Fibroblast of the conjunctiva (primary cell): ENCODE measurements at regions not wholly inside any gene's neighbourhood (a gene's known extent, or its start where the extent isn't known, plus 50 kb on each side); places are given as distances from the start of the nearest gene placed in this dataset.
A peak's percentile ranks its signal among the peaks of the same experiment; 100 is the strongest.

Experiments used
- DNase-seq: peaks from one replicate; pipeline ENCODE4 v3.0.0-alpha.2; 2010; ENCODE audit warnings: low read depth

DNA sequence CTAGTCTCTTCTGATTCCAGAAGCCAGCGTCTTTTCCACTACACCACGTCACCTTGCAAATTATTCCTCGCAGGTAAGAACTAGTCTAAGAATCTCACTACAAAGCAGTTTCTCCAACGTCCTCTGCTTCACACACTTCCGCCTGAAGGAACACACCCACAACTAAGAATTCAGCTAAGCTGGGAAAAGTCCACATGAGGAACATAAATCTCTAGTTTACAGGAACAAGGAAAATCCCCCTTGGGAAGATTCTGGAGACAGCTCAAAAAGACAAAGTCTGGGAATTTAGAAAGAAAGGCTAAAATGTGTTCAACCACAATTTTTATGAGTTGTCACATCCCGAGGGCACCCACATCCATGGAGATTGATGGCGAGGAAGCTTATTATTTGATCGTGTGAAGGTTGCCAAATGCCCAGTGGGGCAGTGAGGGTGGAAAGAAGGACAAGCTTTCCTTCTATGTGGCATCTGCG, 780.2 kb upstream of the TBX3 start:
- no peak for DNase-seq

GRCh38 chr12:115461401-115461800, 777.4 kb upstream of the TBX3 start:
- no peak for DNase-seq

DNA sequence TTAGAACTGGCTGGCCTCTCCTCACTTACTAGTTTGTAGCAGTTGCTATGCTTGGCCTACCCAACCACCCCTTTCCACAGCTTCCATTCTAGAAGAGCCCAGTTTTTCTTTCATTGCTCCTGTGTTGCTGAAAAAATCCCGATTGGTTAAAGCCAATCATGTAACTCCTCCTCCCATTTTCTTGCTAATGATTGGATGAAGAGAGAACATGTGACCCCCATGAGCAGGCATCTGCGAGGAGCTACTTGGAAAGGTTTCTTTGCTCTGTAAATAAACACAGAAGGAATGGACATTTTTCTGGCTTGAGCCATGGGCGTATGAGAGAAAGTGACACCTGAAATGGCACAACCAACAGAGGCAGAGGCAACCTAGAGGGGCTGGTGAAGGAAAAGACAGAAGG, 773.8 kb upstream of the TBX3 start:
- DNase-seq, result no peak

GRCh38 chr12:115456946-115457689, 773.1 kb upstream of the TBX3 start:
- no peak for DNase-seq

GRCh38 chr12:115455268-115455681, 771.3 kb upstream of the TBX3 start:
- DNase-seq, result no peak

DNA sequence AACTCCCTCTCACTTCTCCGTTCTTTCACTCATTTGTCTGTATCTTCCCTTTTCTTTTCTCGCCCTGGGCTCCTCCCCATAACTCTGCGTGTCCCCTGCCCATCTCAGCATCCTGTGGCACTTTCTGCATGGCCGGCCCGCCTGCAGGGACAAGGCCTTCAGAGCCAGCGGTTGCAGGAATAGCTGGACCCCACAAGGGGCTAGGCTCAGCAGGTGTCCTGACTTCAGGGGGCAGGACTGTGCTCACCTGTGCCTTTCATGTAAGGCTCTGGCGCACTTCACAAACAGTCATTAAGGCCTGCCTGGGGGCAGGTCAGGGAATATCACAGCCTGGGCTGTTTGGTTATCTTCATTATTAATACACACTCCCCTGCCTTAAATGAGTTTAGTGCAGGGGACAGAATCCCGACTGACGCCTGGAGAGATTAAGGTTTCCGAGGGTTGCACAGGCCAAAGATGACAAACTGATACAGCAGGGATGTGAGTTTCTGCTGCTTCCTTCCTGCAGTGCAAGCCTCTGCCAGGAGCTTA, 768.8 kb upstream of the TBX3 start:
- DNase-seq, result no peak

GRCh38 chr12:115451780-115452736, 768.1 kb upstream of the TBX3 start:
- no peak for DNase-seq

DNA sequence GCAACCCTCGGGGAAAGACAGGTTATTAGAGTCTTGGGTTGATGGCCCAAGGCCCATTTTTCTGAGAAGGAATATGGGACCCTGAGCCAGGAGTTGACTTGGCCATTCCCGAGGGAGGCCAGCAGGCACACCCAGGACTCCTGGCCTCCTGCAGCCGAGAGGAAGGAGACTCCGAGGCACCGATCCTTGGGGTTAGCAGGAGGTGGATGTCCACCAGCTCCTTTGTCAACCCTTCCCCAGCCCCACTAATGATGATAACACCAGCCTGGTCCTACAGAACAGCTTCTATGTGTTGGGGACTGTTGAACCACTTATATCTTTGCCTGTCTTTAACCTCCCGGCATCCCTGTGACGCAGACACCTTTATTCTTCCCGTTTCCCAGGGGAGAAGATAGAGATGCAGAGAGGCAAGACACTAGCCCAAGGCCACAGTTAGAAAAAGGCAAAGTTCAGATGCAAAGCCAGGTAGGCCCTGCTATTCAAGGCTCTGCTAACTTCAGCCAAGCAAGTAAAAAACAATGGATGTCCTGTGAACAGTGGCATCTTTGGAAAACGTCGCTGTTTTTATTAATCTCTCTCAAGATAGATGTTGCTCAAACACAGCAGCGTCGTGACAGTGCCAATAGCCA, 767.3 kb upstream of the TBX3 start:
- DNase-seq, result no peak

DNA sequence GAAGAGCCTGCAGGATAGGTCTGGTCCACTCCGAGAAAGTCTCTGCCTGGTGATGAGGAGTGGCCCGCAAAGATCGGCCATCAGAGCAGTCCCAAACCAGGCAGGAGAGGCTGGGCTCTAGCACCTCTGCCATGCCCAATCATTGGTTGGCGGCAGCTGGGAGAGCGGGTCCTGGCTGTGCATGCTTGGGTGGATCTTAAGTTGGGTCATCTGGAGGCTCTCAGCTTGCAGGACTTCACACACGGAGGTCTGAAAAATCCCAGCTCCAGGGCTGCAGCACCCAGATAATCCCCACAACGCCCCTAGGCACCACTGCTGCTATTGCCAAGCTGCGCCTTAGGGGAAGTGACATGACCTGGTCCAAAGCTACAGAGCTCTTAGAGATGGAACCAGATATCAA, 766.7 kb upstream of the TBX3 start:
- no peak for DNase-seq

DNA sequence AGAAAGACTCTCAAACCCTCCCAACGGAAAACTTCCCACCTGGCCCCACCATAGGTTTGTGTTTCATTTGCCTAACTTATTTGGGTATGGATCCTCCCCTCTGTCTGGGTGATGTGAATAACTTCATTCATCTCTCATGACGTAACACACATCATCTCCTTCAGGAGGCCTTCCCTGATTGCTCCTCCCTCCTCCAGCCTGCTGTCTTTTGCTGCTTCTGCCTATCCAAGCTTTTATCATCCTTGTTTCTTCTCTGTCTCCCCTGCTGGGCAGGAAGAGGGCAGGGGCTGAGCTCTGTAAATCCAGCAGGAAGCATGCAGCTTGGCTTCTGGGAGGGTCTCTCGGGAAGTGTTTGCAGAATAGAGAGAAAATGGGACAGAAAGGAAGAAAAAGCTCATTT, 766.0 kb upstream of the TBX3 start:
- no peak for DNase-seq

DNA sequence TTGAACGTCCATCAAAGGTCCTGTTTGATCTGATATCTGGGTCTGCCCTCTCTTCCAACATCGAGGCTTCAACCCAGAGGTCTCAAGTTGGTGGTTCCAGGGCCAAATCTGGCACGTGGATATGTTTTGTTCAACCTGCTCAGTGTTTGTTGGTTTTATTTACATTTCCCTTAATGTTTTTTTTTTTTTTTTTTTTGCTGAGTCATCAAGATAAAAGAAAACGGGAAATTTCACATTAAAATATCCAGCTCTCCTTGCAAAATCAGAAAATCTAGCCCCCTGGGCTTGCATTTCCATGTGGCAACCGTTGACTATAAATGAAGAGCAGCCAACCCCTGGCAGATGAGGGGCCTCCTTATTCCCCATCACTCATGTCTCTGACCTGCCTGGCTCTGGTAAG, 765.6 kb upstream of the TBX3 start:
- DNase-seq, result no peak

GRCh38 chr12:115444346-115444745, 760.4 kb upstream of the TBX3 start:
- no peak for DNase-seq

DNA sequence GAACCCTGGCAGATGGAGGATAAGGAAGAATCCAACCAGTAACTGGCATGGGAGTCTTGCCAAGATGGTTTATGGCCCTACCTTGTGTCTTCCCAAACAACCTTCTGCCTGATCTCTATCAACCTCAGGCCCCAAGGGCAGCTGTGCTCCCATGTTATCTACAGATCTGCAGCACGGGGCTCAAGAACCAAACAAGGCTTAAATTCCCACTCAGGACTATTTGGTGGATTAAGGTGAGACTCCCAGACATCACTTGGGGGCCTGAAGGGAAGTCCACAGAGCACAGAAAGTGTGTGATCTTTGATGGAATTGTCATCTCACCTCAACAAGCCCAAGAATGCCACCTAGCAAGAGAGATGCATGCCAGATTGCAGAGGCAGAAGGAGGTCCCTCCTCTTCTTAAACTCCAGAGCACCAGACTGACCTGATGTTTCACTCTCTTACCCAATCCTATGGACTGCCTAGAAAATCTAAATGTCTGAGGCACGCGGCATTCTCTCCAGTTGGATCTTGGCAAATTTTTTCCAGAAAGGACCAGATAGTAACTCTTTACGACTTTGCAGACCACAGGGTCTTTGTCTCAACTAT, 759.5 kb upstream of the TBX3 start:
- no peak for DNase-seq

- peak; percentile 26 for DNase-seq
Measured at GRCh38 chr12:115440438-115440837, 756.5 kb upstream of the TBX3 start.

DNA sequence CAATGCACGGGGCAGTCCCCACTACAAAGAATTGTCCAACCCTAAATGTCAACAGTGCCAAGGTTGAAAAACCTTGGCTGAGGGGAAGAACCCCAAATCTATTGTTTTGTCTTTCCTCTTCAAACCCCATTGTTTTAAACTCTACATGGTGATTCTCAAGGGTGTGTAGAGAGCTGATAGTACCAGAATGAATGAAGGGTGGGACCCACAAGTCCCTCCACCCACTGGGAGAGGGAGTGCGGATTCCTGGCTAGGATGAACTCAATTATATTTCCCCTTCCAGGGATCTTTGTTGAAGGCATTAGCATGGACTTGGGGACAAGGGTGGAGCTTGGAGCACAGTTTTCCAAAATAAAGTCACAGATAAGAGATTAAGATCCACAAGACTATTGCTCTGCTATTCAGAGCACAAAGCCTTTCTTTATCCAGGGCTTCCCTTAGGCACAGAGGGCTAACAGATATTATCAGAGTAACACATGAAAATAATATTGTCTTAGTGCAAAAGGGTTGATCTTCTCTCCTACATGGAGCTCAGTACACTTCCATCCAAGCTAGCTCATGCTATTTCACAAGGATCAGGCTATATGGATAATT, 755.1 kb upstream of the TBX3 start:
- no peak for DNase-seq

- DNase-seq, result no peak
Measured at GRCh38 chr12:115438314-115438713, 754.3 kb upstream of the TBX3 start.

GRCh38 chr12:115437061-115437567, 753.1 kb upstream of the TBX3 start:
- DNase-seq, result no peak

DNA sequence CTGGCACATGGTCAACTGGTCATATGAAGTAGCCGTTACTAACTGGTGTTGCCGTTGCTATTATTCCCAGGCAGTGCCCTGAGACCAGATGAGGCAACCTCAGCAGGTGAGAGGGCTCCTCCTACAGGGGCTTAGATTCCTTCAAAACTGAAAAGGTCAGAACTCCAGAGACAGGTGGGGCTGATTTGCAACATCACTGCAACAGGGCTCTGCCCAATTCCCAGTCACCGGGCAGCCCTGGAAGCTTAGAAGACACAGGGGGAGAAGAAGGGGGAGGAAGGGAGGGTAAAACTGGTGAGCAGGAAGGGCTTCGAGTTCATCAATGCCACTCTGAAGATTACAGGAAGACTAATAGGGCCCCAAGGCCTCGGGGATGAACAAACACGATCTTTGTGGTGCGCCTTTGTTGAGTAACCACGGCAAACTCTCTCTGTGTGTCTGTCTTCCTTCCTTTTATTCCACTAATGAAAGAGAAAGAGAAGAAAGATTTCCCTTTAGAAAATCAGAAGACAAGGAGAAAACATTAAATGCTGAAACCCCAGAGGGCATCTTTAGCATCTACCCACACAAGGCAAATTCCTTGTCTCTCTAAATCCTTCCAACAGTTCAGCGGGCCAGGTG, 749.1 kb upstream of the TBX3 start:
- DNase-seq, result no peak

GRCh38 chr12:115430636-115431035, 746.7 kb upstream of the TBX3 start:
- DNase-seq, result no peak

DNA sequence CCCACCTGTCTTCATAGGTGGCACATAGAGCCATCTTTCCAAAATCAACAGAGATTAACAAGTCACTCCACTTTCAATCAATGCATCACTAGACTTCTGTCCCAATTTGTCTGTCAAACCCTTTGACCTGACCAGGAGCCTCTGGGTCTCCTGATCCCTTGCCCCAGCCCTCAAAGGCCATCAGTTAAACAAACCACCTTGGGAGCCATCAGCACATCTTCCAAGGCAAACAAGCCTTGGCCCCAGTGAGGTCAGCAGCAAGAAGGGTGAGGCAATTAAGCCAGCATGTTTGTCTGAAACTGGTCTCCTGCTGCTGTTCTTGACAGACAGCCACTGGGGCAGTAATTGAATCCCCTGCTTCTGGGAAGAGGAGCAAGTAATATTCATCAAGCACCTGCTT, 742.8 kb upstream of the TBX3 start:
- no peak for DNase-seq

- no peak for DNase-seq
Measured at GRCh38 chr12:115424003-115424402, 740.0 kb upstream of the TBX3 start.
